ENCODE measurements at regions not wholly inside any gene's neighbourhood (a gene's known extent, or its start where the extent isn't known, plus 50 kb on each side); places are given as distances from the start of the nearest gene placed in this dataset.

GRCh38 chr9:28317745-28318144 is 744.5 kb upstream of the C9orf72 start:
- WGBS, 2 experiments (ENCODE audit: insufficient coverage in 1 of 2, insufficient read length in 1 of 2) = 92% methylated on average over 1 of the region's 1 CpG; no CpG with 5 or more reads in 1 of the 2 experiments
- TF ChIP-seq CTCF (conservative IDR thresholded peaks at IDR 0.05) = no peak
- H3K27me3 Mint-ChIP-seq (ENCODE audit: insufficient read depth) = no peaks in the 10 kb centered on the region
- H3K27ac Mint-ChIP-seq = no peak overlapping the region
- H3K9me3 ChIP-seq (ENCODE audit: control insufficient read depth, low read length) = no peaks in the 10 kb centered on the region
- no peaks in the 10 kb centered on the region for H3K4me1 Mint-ChIP-seq
- peaks cover 3% of the 10 kb centered on the region for H3K27me3 ChIP-seq (ENCODE audit: control insufficient read depth, insufficient read depth, low read length, poor library complexity, severe bottlenecking)
- H3K36me3 ChIP-seq (ENCODE audit: control insufficient read depth, insufficient read depth, low read length) = no peaks in the 10 kb centered on the region
- H3K9me3 Mint-ChIP-seq = no peaks in the 10 kb centered on the region
- H3K27ac ChIP-seq (ENCODE audit: low read depth, low read length) = no peak overlapping the region
- no peaks in the 10 kb centered on the region for H3K36me3 Mint-ChIP-seq (ENCODE audit: low read depth)
- H3K4me3 ChIP-seq (ENCODE audit: low read length) = no peak overlapping the region
- no peak for DNase-seq
- H3K4me1 ChIP-seq (ENCODE audit: control insufficient read depth, insufficient read depth, low read length) = no peaks in the 10 kb centered on the region
- no peak overlapping the region for H3K9ac ChIP-seq (ENCODE audit: extremely low read depth, low read length, poor library complexity, severe bottlenecking)
- H3K4me3 Mint-ChIP-seq = no peak overlapping the region

- H3K36me3 Mint-ChIP-seq (ENCODE audit: low read depth) = no peaks in the 10 kb centered on the region
- Histone ChIP-seq H3K27me3 (ENCODE audit: control insufficient read depth, insufficient read depth, low read length, poor library complexity, severe bottlenecking) (peaks cover 3% of the 10 kb centered on the region), H3K9me3 (ENCODE audit: control insufficient read depth, low read length) (no peaks in the 10 kb centered on the region), H3K4me3 (ENCODE audit: low read length) (no peak overlapping the region), H3K4me1 (ENCODE audit: control insufficient read depth, insufficient read depth, low read length) (no peaks in the 10 kb centered on the region), H3K9ac (ENCODE audit: extremely low read depth, low read length, poor library complexity, severe bottlenecking) (no peak overlapping the region), H3K36me3 (ENCODE audit: control insufficient read depth, insufficient read depth, low read length) (no peaks in the 10 kb centered on the region), H3K27ac (ENCODE audit: low read depth, low read length) (no peak overlapping the region)
- H3K27ac Mint-ChIP-seq = no peak overlapping the region
- H3K4me1 Mint-ChIP-seq = no peaks in the 10 kb centered on the region
- no peaks in the 10 kb centered on the region for H3K27me3 Mint-ChIP-seq (ENCODE audit: insufficient read depth)
- 75% methylated on average over 1 of the region's 1 CpG; no CpG with 5 or more reads in 1 of the 2 experiments for WGBS, 2 experiments (ENCODE audit: insufficient coverage in 1 of 2, insufficient read length in 1 of 2)
- H3K9me3 Mint-ChIP-seq = no peaks in the 10 kb centered on the region
- TF ChIP-seq CTCF (conservative IDR thresholded peaks at IDR 0.05) = no peak
- no peak for DNase-seq
- no peak overlapping the region for H3K4me3 Mint-ChIP-seq
Measured at GRCh38 chr9:28318515-28318914, 745.2 kb upstream of the C9orf72 start.

- Mint-ChIP-seq H3K4me3 (no peak overlapping the region), H3K4me1 (peaks cover 2% of the 10 kb centered on the region), H3K9me3 (no peaks in the 10 kb centered on the region), H3K27ac (no peak overlapping the region), H3K36me3 (ENCODE audit: low read depth) (no peaks in the 10 kb centered on the region), H3K27me3 (ENCODE audit: insufficient read depth) (no peaks in the 10 kb centered on the region)
- TF ChIP-seq CTCF (conservative IDR thresholded peaks at IDR 0.05) = no peak
- Histone ChIP-seq H3K36me3 (ENCODE audit: control insufficient read depth, insufficient read depth, low read length) (no peaks in the 10 kb centered on the region), H3K9ac (ENCODE audit: extremely low read depth, low read length, poor library complexity, severe bottlenecking) (no peak overlapping the region), H3K27ac (ENCODE audit: low read depth, low read length) (no peak overlapping the region), H3K4me3 (ENCODE audit: low read length) (no peak overlapping the region), H3K4me1 (ENCODE audit: control insufficient read depth, insufficient read depth, low read length) (no peaks in the 10 kb centered on the region), H3K27me3 (ENCODE audit: control insufficient read depth, insufficient read depth, low read length, poor library complexity, severe bottlenecking) (peaks cover 3% of the 10 kb centered on the region), H3K9me3 (ENCODE audit: control insufficient read depth, low read length) (no peaks in the 10 kb centered on the region)
- DNase-seq = no peak
- 94% methylated on average over 2 of the region's 2 CpGs; no CpG with 5 or more reads in 1 of the 2 experiments for WGBS, 2 experiments (ENCODE audit: insufficient coverage in 1 of 2, insufficient read length in 1 of 2)
Measured at GRCh38 chr9:28319981-28320380, 746.7 kb upstream of the C9orf72 start.
